ENCODE measurements at regions not wholly inside any gene's neighbourhood (a gene's known extent, or its start where the extent isn't known, plus 50 kb on each side); places are given as distances from the start of the nearest gene placed in this dataset.

- DNase-seq (no peak), FAIRE-seq (no peak)
- WGBS, 3 donors: 76 to 92% (median 82%) methylated on average over 6 of the region's 6 CpGs
- Histone ChIP-seq H3K4me1 (ENCODE audit: control insufficient read depth in 3 of 3, insufficient read depth in 2 of 3, low read depth in 1 of 3, low read length in 2 of 3) (no peaks in the 10 kb centered on the region), H3K36me3 (ENCODE audit: control insufficient read depth in 3 of 3, insufficient read depth in 2 of 3, low read depth in 1 of 3, low read length in 3 of 3) (no peaks in the 10 kb centered on the region), H3K27ac (ENCODE audit: low read depth in 1 of 3, low read length in 2 of 3) (no peak overlapping the region), H3K9me3 (ENCODE audit: control insufficient read depth in 2 of 2, insufficient read depth in 1 of 2, low read depth in 1 of 2, low read length in 1 of 2) (no peaks in the 10 kb centered on the region), H3K27me3 (ENCODE audit: control insufficient read depth in 3 of 3, insufficient read depth in 3 of 3, low read length in 3 of 3) (no peaks in the 10 kb centered on the region), H3K4me3 (ENCODE audit: low read depth in 1 of 3, low read length in 3 of 3) (no peak overlapping the region)
Measured at GRCh38 chrX:9137152-9137551, 103.2 kb upstream of the FAM9B start.

GRCh38 chrX:9141496-9141895, 107.6 kb upstream of the FAM9B start:
- no peak overlapping the region for H3K4me3 ChIP-seq (ENCODE audit: low read depth in 1 of 3, low read length in 3 of 3)
- WGBS, 3 donors: 46 to 74% (median 54%) methylated on average over 2 of the region's 2 CpGs
- FAIRE-seq (no peak), DNase-seq (no peak)
- H3K27ac ChIP-seq (ENCODE audit: low read depth in 1 of 3, low read length in 2 of 3): no peak overlapping the region
- H3K9me3 ChIP-seq (ENCODE audit: control insufficient read depth in 2 of 2, insufficient read depth in 1 of 2, low read depth in 1 of 2, low read length in 1 of 2): no peaks in the 10 kb centered on the region
- no peaks in the 10 kb centered on the region for H3K4me1 ChIP-seq (ENCODE audit: control insufficient read depth in 3 of 3, insufficient read depth in 2 of 3, low read depth in 1 of 3, low read length in 2 of 3)
- H3K27me3 ChIP-seq (ENCODE audit: control insufficient read depth in 3 of 3, insufficient read depth in 3 of 3, low read length in 3 of 3): no peaks in the 10 kb centered on the region
- H3K36me3 ChIP-seq (ENCODE audit: control insufficient read depth in 3 of 3, insufficient read depth in 2 of 3, low read depth in 1 of 3, low read length in 3 of 3): no peaks in the 10 kb centered on the region

GRCh38 chrX:9144701-9145241, 110.8 kb upstream of the FAM9B start:
- no peaks in the 10 kb centered on the region for H3K9me3 ChIP-seq (ENCODE audit: control insufficient read depth in 2 of 2, insufficient read depth in 1 of 2, low read depth in 1 of 2, low read length in 1 of 2)
- H3K36me3 ChIP-seq (ENCODE audit: control insufficient read depth in 3 of 3, insufficient read depth in 2 of 3, low read depth in 1 of 3, low read length in 3 of 3): no peaks in the 10 kb centered on the region
- no peaks in the 10 kb centered on the region for H3K27me3 ChIP-seq (ENCODE audit: control insufficient read depth in 3 of 3, insufficient read depth in 3 of 3, low read length in 3 of 3)
- no peaks in the 10 kb centered on the region for H3K4me1 ChIP-seq (ENCODE audit: control insufficient read depth in 3 of 3, insufficient read depth in 2 of 3, low read depth in 1 of 3, low read length in 2 of 3)
- DNase-seq: no peak
- no peak overlapping the region for H3K27ac ChIP-seq (ENCODE audit: low read depth in 1 of 3, low read length in 2 of 3)
- WGBS, 3 donors: 61 to 79% (median 73%) methylated on average over 13 of the region's 13 CpGs
- H3K4me3 ChIP-seq (ENCODE audit: low read depth in 1 of 3, low read length in 3 of 3): no peak overlapping the region
- no peak for FAIRE-seq

DNA sequence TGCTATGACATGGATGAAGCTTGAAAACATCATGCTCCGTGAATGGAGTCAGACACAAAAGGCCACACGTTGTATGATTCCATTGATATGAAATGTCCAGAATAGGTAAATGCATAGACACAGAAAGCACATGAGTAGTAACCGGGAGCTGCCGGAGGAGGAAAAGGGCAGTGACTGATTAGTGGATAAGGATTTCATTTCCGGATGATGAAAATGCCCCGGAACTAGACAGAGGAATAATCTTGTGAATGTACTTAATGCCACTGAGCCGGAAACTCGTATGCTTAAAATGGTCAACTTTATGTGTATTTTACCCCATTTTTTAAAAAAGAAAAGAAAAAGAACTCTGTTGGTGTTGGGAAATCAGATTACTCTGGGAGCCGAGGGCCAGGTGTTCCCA, 112.7 kb upstream of the FAM9B start:
- no peaks in the 10 kb centered on the region for H3K4me1 ChIP-seq (ENCODE audit: control insufficient read depth in 3 of 3, insufficient read depth in 2 of 3, low read depth in 1 of 3, low read length in 2 of 3)
- no peak overlapping the region for H3K4me3 ChIP-seq (ENCODE audit: low read depth in 1 of 3, low read length in 3 of 3)
- 82 to 95% (median 88%) methylated on average over 9 of the region's 9 CpGs for WGBS, 3 donors
- FAIRE-seq (no peak), DNase-seq (no peak)
- no peak overlapping the region for H3K27ac ChIP-seq (ENCODE audit: low read depth in 1 of 3, low read length in 2 of 3)
- H3K9me3 ChIP-seq (ENCODE audit: control insufficient read depth in 2 of 2, insufficient read depth in 1 of 2, low read depth in 1 of 2, low read length in 1 of 2): no peaks in the 10 kb centered on the region
- no peaks in the 10 kb centered on the region for H3K27me3 ChIP-seq (ENCODE audit: control insufficient read depth in 3 of 3, insufficient read depth in 3 of 3, low read length in 3 of 3)
- no peaks in the 10 kb centered on the region for H3K36me3 ChIP-seq (ENCODE audit: control insufficient read depth in 3 of 3, insufficient read depth in 2 of 3, low read depth in 1 of 3, low read length in 3 of 3)

DNA sequence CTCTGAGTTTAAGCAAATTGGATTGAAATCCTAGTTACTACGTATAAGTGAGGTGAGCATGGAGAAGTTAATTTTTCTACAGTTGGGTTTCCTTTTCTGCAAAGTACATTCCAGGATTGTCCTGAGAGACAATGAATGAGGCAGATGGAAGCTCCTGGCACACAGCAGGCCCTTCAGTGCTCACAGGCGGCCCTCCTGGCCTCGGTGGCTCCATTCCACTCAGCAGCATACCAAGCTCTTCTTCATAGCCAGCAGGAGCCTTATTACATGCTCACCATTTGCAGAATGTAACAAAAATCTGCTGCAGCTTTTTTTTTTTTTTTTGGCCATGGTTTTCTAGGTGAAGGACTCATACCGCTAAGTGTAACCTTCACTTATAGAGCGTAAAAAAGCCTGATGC, 113.2 kb upstream of the FAM9B start:
- H3K4me3 ChIP-seq (ENCODE audit: low read depth in 1 of 3, low read length in 3 of 3): no peak overlapping the region
- H3K27ac ChIP-seq (ENCODE audit: low read depth in 1 of 3, low read length in 2 of 3): no peak overlapping the region
- no peaks in the 10 kb centered on the region for H3K9me3 ChIP-seq (ENCODE audit: control insufficient read depth in 2 of 2, insufficient read depth in 1 of 2, low read depth in 1 of 2, low read length in 1 of 2)
- H3K27me3 ChIP-seq (ENCODE audit: control insufficient read depth in 3 of 3, insufficient read depth in 3 of 3, low read length in 3 of 3): no peaks in the 10 kb centered on the region
- H3K4me1 ChIP-seq (ENCODE audit: control insufficient read depth in 3 of 3, insufficient read depth in 2 of 3, low read depth in 1 of 3, low read length in 2 of 3): no peaks in the 10 kb centered on the region
- FAIRE-seq: no peak
- H3K36me3 ChIP-seq (ENCODE audit: control insufficient read depth in 3 of 3, insufficient read depth in 2 of 3, low read depth in 1 of 3, low read length in 3 of 3): no peaks in the 10 kb centered on the region
- DNase-seq: no peak
- WGBS, 3 donors: 69 to 88% (median 82%) methylated on average over 5 of the region's 5 CpGs

GRCh38 chrX:9147726-9148125, 113.8 kb upstream of the FAM9B start:
- Histone ChIP-seq H3K4me3 (ENCODE audit: low read depth in 1 of 3, low read length in 3 of 3) (no peak overlapping the region), H3K36me3 (ENCODE audit: control insufficient read depth in 3 of 3, insufficient read depth in 2 of 3, low read depth in 1 of 3, low read length in 3 of 3) (no peaks in the 10 kb centered on the region), H3K27ac (ENCODE audit: low read depth in 1 of 3, low read length in 2 of 3) (no peak overlapping the region), H3K27me3 (ENCODE audit: control insufficient read depth in 3 of 3, insufficient read depth in 3 of 3, low read length in 3 of 3) (no peaks in the 10 kb centered on the region), H3K4me1 (ENCODE audit: control insufficient read depth in 3 of 3, insufficient read depth in 2 of 3, low read depth in 1 of 3, low read length in 2 of 3) (no peaks in the 10 kb centered on the region), H3K9me3 (ENCODE audit: control insufficient read depth in 2 of 2, insufficient read depth in 1 of 2, low read depth in 1 of 2, low read length in 1 of 2) (no peaks in the 10 kb centered on the region)
- no peak for DNase-seq
- FAIRE-seq: no peak
- WGBS, 3 donors: 39 to 58% (median 53%) methylated on average over 6 to 7 of the region's 7 CpGs

DNA sequence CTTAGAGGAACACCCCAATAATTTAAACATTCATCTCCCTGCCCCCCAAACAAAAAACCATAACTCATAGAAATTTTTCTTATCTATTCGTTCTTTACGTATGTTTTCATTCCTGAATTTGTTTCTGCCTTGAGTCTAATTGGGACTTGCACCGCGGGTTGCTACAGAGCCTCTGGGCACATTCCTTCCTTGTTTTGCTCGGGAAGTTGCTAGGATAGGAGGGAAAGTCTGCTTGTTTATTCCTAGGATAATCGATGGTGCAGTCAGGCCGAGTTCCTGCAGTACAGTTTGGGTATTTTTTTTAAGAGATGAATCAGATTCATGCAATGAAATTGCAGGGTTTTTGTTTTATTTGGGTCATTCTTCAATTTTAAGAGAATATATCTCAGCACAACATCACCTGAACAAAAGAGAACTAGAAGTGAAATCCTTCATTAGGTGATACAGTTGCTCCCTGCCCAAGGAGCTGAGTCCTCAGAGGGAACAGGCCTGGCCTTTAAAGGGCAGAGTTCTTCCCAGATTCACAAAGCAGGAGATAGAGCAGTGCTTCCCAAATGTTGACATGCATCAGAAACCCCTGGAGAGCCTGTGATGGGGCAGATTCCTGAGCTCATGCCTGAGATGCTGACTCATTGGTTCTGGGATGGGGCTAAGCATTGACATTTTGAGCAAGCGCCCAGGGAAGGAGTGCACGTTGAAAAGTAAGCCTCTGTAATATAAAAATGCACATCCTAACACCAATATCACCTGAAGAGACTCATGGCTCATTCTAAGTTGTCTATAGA, 114.9 kb upstream of the FAM9B start:
- DNase-seq (no peak), FAIRE-seq (no peak)

GRCh38 chrX:9149501-9150245, 115.7 kb upstream of the FAM9B start:
- WGBS, 3 donors: 62 to 81% (median 68%) methylated on average over 8 of the region's 8 CpGs
- FAIRE-seq: no peak
- no peak overlapping the region for H3K27ac ChIP-seq (ENCODE audit: low read depth in 1 of 3, low read length in 2 of 3)
- no peak overlapping the region for H3K4me3 ChIP-seq (ENCODE audit: low read depth in 1 of 3, low read length in 3 of 3)
- H3K36me3 ChIP-seq (ENCODE audit: control insufficient read depth in 3 of 3, insufficient read depth in 2 of 3, low read depth in 1 of 3, low read length in 3 of 3): no peaks in the 10 kb centered on the region
- no peaks in the 10 kb centered on the region for H3K27me3 ChIP-seq (ENCODE audit: control insufficient read depth in 3 of 3, insufficient read depth in 3 of 3, low read length in 3 of 3)
- DNase-seq: no peak
- H3K9me3 ChIP-seq (ENCODE audit: control insufficient read depth in 2 of 2, insufficient read depth in 1 of 2, low read depth in 1 of 2, low read length in 1 of 2): no peaks in the 10 kb centered on the region
- H3K4me1 ChIP-seq (ENCODE audit: control insufficient read depth in 3 of 3, insufficient read depth in 2 of 3, low read depth in 1 of 3, low read length in 2 of 3): no peaks in the 10 kb centered on the region

More for the DNA sequence above, 114.9 kb upstream of the FAM9B start:
- Histone ChIP-seq H3K27ac (ENCODE audit: low read depth in 1 of 3, low read length in 2 of 3) (no peak overlapping the region), H3K4me3 (ENCODE audit: low read depth in 1 of 3, low read length in 3 of 3) (no peak overlapping the region), H3K36me3 (ENCODE audit: control insufficient read depth in 3 of 3, insufficient read depth in 2 of 3, low read depth in 1 of 3, low read length in 3 of 3) (no peaks in the 10 kb centered on the region), H3K27me3 (ENCODE audit: control insufficient read depth in 3 of 3, insufficient read depth in 3 of 3, low read length in 3 of 3) (no peaks in the 10 kb centered on the region), H3K4me1 (ENCODE audit: control insufficient read depth in 3 of 3, insufficient read depth in 2 of 3, low read depth in 1 of 3, low read length in 2 of 3) (no peaks in the 10 kb centered on the region), H3K9me3 (ENCODE audit: control insufficient read depth in 2 of 2, insufficient read depth in 1 of 2, low read depth in 1 of 2, low read length in 1 of 2) (no peaks in the 10 kb centered on the region)
- 39 to 52% (median 44%) methylated on average over 9 of the region's 9 CpGs for WGBS, 3 donors

Data from small intestine (tissue), 7 donors.